Sigmoid colon (tissue), 6 donors: ENCODE measurements at regions not wholly inside any gene's neighbourhood (a gene's known extent, or its start where the extent isn't known, plus 50 kb on each side); places are given as distances from the start of the nearest gene placed in this dataset.
A peak's percentile ranks its signal among the peaks of the same experiment; 100 is the strongest.
"Not testable (repeated sequence)": the region's sequence is repeated elsewhere in the genome, so short reads cannot be mapped to it uniquely, and the experiment has no call there.

ENCODE experiments used
- DNase-seq: peaks from one replicate; pipeline ENCODE4 v3.0.0-alpha.2; 2019
- H3K27ac ChIP-seq, 4 donors: fragments of 200-600 bp; sonication (generic); one replicate each; pipeline ENCODE4 v1.5.1; 2016 to 2019; ENCODE audit warnings: mild to moderate bottlenecking in 1 of 4
- H3K27me3 ChIP-seq, 3 donors: fragments of 200-600 bp; sonication (generic); one replicate each; pipeline ENCODE4 v1.5.1; 2019; ENCODE audit warnings: mild to moderate bottlenecking in 1 of 3
- H3K36me3 ChIP-seq, 4 donors: fragments of 200-600 bp; sonication (generic); one replicate each; pipeline ENCODE4 v1.5.1; 2016 to 2019
- H3K4me1 ChIP-seq, 4 donors: fragments of 200-600 bp; sonication (generic); one replicate each; pipeline ENCODE4 v1.5.1; 2017 to 2019
- H3K4me3 ChIP-seq, 4 donors: fragments of 200-600 bp; sonication (generic); one replicate each; pipeline ENCODE4 v1.5.1; 2017 to 2019; ENCODE audit warnings: mild to moderate bottlenecking in 2 of 4, moderate library complexity in 1 of 4
- H3K9me3 ChIP-seq, 4 donors: fragments of 200-600 bp in 3 of 4; sonication (generic) in 3 of 4; one replicate each; pipeline versions ENCODE4 v1.5.1 to v1.6.1; 2013 to 2019
- EP300 ChIP-seq, 4 donors: sonication (generic); formaldehyde crosslinking; IDR thresholded peaks; one replicate each; pipeline ENCODE4 v1.6.1; 2017; ENCODE audit warnings: antibody characterized with exemption in 4 of 4
- POLR2A ChIP-seq, 2 donors: fragments of 450-650 bp; IDR thresholded peaks; one replicate each; pipeline ENCODE4 v1.6.1; 2016; ENCODE audit warnings: antibody characterized with exemption in 2 of 2, mild to moderate bottlenecking in 2 of 2, moderate library complexity in 2 of 2
- POLR2AphosphoS5 ChIP-seq, 4 donors: sonication (generic); formaldehyde crosslinking; IDR thresholded peaks; one replicate each; pipeline ENCODE4 v1.6.1; 2017; ENCODE audit warnings: antibody characterized with exemption in 4 of 4
- WGBS, 2 donors: extraction: QIAGEN DNeasy Blood & Tissue Kit; methylation state at CpG; one replicate each; pipeline ENCODE4 v1.1.7; 2013; 5-methylcytosine and 5-hydroxymethylcytosine counted together
- intact Hi-C: fragments of 100-400 bp; cut with DNase I; formaldehyde crosslinking; loops from one replicate; pipeline ENCODE4 v1.15.1; 2023
- TF ChIP-seq, protein P1 (sequence below), 4 experiments: fragments of 450-650 bp in 3 of 4; fragments of 200-600 bp in 1 of 4; IDR thresholded peaks; one replicate each; pipeline ENCODE4 v1.5.1; 2016 to 2019; ENCODE audit warnings: antibody characterized with exemption in 4 of 4, mild to moderate bottlenecking in 3 of 4, moderate library complexity in 2 of 4
- donor health status: healthy with polysubstance abuse.
- donor health status: healthy.

DNA sequence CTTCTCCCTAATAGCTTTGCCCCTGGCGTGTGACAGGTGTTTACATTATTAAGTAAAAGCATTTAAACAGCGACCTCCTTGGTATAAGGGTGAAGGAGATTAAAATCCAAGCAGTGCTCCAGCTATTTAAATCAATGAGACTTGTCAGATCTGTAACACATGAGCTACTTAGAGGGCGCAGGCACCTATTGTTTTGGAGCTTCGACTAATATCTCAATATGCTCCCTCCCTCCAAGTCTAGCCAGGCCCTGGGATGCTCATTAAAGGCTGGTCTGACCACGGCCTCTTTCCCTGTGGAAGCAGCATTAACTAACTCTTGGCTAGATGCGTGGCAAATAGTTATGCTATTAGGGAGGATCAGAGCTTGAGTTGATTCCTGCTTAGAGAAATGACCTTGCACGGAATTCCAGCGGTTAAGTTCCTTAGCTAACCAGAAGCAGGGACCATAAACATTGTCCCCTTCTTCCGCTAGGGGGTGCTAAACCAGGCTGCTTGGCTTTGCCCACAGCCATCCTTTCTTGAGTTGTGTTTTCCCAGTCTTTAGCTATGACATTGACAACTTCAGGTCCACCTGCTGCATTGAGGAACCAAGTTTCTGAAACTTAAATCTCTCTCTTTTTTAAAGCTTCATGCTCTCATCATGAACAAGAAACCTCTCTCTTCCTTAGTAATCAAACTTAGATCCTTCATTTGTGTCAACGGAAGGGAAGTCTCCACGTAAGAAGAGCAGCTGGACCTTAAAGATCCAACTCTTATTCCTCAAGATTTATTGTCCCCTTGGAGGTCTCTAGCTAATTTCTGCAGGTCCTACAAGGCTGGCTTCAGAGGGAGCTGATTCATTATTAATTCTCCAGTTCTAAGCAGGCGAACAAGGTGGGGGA lies 80.7 kb upstream of the IGFBP7 start:
- H3K27me3 ChIP-seq = no peaks in the 10 kb centered on the region
- no peak for DNase-seq
- intact Hi-C loops = no loop called here
- H3K27ac ChIP-seq = peak overlapping the region in 2 of 4 donors; percentile 24 to 41
- no peak overlapping the region for H3K4me3 ChIP-seq
- H3K9me3 ChIP-seq = peaks cover 0 to 4% (median 0%) of the 10 kb centered on the region in 4 donors
- H3K4me1 ChIP-seq = peaks cover 0 to 49% (median 36%) of the 10 kb centered on the region in 4 donors
- no peaks in the 10 kb centered on the region for H3K36me3 ChIP-seq
- TF ChIP-seq, protein P1, sequence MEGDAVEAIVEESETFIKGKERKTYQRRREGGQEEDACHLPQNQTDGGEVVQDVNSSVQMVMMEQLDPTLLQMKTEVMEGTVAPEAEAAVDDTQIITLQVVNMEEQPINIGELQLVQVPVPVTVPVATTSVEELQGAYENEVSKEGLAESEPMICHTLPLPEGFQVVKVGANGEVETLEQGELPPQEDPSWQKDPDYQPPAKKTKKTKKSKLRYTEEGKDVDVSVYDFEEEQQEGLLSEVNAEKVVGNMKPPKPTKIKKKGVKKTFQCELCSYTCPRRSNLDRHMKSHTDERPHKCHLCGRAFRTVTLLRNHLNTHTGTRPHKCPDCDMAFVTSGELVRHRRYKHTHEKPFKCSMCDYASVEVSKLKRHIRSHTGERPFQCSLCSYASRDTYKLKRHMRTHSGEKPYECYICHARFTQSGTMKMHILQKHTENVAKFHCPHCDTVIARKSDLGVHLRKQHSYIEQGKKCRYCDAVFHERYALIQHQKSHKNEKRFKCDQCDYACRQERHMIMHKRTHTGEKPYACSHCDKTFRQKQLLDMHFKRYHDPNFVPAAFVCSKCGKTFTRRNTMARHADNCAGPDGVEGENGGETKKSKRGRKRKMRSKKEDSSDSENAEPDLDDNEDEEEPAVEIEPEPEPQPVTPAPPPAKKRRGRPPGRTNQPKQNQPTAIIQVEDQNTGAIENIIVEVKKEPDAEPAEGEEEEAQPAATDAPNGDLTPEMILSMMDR (IDR thresholded peaks at IDR 0.05) = peak in 1 of 4 experiments; percentile 36
- no peak for TF ChIP-seq POLR2AphosphoS5 (IDR thresholded peaks at IDR 0.05)
- 33 to 54% methylated on average over 12 of the region's 12 CpGs for WGBS, 2 donors

DNA sequence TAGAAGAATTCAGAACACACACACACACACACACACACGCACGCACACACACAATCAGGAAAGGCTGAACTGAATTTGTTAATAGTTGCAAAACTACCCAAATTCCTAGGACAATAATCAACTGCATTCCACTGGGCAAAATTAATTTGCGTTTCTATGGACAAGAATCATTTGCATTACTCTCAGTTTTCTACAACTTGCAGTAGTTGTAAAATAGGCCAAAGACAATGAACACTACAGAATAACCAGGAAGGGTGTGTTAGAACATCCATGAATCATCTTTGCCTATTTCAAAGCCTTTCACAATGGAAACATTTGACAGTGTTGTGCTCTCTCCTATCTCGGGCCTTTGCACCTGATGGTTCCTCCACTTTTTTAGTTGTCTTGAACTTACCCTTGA lies 77.1 kb upstream of the IGFBP7 start:
- DNase-seq = no peak
- peaks cover 0 to 27% (median 23%) of the 10 kb centered on the region in 4 donors for H3K4me1 ChIP-seq
- intact Hi-C loops = no loop called here
- H3K36me3 ChIP-seq = no peaks in the 10 kb centered on the region
- no peak overlapping the region for H3K27ac ChIP-seq
- 57 to 59% methylated on average over 4 of the region's 4 CpGs for WGBS, 2 donors
- H3K27me3 ChIP-seq = no peaks in the 10 kb centered on the region
- H3K4me3 ChIP-seq = no peak overlapping the region
- H3K9me3 ChIP-seq = no peaks in the 10 kb centered on the region
- TF ChIP-seq, protein P1 (IDR thresholded peaks at IDR 0.05) = no peak
- TF ChIP-seq POLR2A (IDR thresholded peaks at IDR 0.05) (no peak), POLR2AphosphoS5 (IDR thresholded peaks at IDR 0.05) (no peak), EP300 (IDR thresholded peaks at IDR 0.05) (no peak)

- no peak for DNase-seq
- H3K27me3 ChIP-seq = no peaks in the 10 kb centered on the region
- no peak overlapping the region for H3K4me3 ChIP-seq
- intact Hi-C loops = no loop called here
- H3K27ac ChIP-seq = no peak overlapping the region
- H3K9me3 ChIP-seq = no peaks in the 10 kb centered on the region
- no peaks in the 10 kb centered on the region for H3K4me1 ChIP-seq
- no peaks in the 10 kb centered on the region for H3K36me3 ChIP-seq
- WGBS, 2 donors = 92% methylated on average over 18 of the region's 18 CpGs
- no peak for TF ChIP-seq POLR2AphosphoS5 (IDR thresholded peaks at IDR 0.05)
- no peak for TF ChIP-seq POLR2A (IDR thresholded peaks at IDR 0.05)
Measured at GRCh38 chr4:57184378-57185029, 74.3 kb upstream of the IGFBP7 start.

GRCh38 chr4:57182132-57182874 lies 72.1 kb upstream of the IGFBP7 start:
- no peak overlapping the region for H3K27ac ChIP-seq
- intact Hi-C loops = no loop called here
- TF ChIP-seq EP300 (IDR thresholded peaks at IDR 0.05) (no peak), POLR2A (IDR thresholded peaks at IDR 0.05) (no peak), POLR2AphosphoS5 (IDR thresholded peaks at IDR 0.05) (no peak)
- TF ChIP-seq, protein P1 (IDR thresholded peaks at IDR 0.05) = no peak
- no peak for DNase-seq
- H3K4me3 ChIP-seq = no peak overlapping the region
- no peaks in the 10 kb centered on the region for H3K9me3 ChIP-seq
- H3K4me1 ChIP-seq = no peaks in the 10 kb centered on the region
- H3K27me3 ChIP-seq = no peaks in the 10 kb centered on the region
- 86 to 88% methylated on average over 8 of the region's 8 CpGs for WGBS, 2 donors
- no peaks in the 10 kb centered on the region for H3K36me3 ChIP-seq

DNA sequence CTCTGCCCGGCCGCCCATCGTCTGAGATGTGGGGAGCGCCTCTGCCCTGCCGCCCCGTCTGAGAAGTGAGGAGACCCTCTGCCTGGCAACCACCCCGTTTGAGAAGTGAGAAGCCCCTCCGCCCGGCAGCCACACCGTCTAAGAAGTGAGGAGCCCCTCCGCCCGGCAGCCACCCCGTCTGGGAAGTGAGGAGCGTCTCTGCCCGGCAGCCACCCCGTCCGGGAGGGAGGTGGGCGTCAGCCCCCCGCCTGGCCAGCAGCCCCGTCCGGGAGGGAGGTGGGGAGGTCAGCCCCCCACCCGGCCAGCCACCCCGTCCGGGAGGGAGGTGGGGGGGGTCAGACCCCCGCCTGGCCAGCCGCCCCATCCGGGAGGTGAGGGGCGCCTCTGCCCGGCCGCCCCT lies 63.0 kb upstream of the IGFBP7 start:
- not testable (repeated sequence) for H3K4me1 ChIP-seq

More for the DNA sequence above, 63.0 kb upstream of the IGFBP7 start:
- DNase-seq, H3K27me3 ChIP-seq, H3K36me3 ChIP-seq, H3K9me3 ChIP-seq, H3K27ac ChIP-seq, H3K4me3 ChIP-seq, intact Hi-C loops: not testable (repeated sequence)
- 96 to 97% methylated on average over 30 of the region's 30 CpGs for WGBS, 2 donors
